ENCODE measurements at regions not wholly inside any gene's neighbourhood (a gene's known extent, or its start where the extent isn't known, plus 50 kb on each side); places are given as distances from the start of the nearest gene placed in this dataset.

DNA sequence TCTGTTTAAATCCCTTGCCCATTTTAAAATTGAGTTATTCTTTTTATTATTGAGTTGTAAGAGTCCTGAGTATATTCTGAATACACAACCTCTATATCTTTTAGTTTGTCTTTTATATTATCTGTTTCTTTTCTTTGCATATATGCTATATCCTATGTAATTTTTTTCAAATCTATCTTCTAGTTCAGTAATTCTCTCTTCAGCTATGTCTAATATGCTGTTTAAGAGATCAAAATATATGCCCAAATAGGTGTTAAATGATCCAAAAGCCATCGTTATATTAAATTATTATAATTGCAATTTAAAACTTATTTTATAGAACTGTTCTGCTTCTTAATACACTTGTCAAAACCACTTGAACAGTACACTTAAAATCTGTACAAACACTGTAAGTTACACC lies 107.4 kb upstream of the TSPAN5 start:
- no peak for DNase-seq (ENCODE audit: low spot score)

- no peak for DNase-seq (ENCODE audit: low spot score)
These were observed 99.8 kb upstream of the TSPAN5 start for GRCh38 chr4:98758182-98758581.

DNA sequence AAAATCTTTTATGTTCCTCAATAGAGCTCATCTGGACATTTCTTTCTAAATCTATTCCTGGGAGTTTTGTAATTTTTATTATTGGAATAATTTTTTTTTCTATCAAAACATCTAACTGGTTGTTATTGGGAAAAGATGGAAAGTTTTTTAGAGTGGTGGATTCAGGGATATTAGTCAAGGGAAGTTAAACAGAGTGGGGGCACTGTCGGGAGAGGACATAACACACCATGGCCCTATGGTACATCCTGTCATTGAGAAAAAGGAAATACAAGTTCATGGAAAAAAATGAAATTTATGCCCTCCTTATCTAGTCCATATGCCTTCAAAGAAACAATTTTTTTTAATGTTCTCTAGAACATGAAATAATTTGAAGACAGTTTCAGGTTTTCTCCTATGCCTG lies 96.3 kb upstream of the TSPAN5 start:
- no peak for DNase-seq (ENCODE audit: low spot score)

DNA sequence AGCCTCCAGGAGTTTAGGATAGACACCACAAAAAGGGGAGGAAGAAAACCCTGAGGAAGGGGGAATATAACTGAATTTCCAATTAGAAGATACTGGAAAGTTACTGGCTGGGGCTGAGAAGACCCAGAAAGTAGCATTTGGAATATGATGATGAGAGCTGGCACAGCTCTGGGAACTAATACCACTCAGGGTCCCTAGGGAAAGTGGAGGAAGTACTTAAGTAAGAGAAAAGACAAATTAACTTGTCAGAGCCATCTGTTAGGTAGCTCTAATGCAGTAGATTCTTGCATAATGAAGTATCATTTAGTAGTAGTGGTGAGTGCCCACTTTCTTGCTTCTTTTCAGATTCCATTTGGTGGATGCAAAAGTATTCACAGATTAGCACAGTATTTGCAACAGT lies 90.8 kb upstream of the TSPAN5 start:
- DNase-seq (ENCODE audit: low spot score): no peak

GRCh38 chr4:98748609-98749008 lies 90.2 kb upstream of the TSPAN5 start:
- no peak for DNase-seq (ENCODE audit: low spot score)

DNA sequence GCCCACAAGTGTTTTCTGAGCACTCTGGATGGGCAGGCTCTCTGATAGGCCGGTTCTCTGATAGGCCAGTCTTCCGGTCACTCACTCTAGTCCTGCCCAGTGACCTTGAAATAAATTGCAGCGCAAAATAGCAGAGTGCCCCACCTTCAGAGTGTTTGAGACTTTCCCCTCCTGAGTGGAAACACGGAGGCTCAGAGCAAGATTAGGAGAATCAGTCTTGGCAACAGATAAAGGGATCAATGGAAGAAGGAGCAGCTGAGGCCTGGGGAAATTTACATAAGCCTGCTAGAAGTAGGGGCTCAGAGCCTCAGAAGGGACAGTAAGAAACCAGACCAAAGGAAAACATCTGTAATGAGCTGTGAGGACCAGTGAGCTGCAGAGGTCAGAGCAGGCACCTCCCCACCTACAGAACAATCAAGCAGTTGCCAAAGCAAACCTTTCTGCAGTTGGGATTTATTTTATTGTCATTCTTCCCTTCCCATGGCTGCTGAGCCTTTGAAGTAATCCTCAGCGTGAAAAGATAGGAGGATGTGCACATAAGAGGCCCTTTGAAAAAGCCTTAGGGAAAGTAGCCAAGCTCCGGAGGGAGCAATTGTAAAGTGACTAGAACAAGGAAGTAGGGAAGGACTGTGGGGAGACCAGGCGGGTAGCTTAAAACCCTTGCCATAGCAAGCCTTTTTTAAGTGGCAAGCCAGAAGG lies 89.1 kb upstream of the TSPAN5 start:
- DNase-seq (ENCODE audit: low spot score): no peak

DNA sequence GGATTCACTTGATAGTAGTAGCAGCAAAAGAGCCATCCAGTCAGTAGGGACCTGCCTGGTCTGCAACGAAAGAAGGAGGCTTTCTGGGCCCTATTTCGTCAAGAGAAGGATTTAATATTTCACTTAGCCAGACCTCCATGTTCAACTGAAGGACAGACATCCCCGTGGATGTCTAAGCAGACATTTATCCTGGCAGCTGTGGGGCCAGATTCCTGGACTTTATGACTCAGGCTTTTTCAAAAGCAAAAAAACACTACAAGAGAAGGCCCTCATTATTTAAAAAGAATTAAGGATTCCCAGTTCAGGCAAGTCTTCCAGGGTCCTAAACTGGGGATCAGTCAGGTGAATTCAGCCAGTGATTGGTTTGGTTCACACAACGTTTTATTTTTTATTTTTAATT lies 88.5 kb upstream of the TSPAN5 start:
- DNase-seq (ENCODE audit: low spot score): no peak

GRCh38 chr4:98746530-98746929 lies 88.1 kb upstream of the TSPAN5 start:
- DNase-seq (ENCODE audit: low spot score): no peak

GRCh38 chr4:98745366-98745765 lies 87.0 kb upstream of the TSPAN5 start:
- DNase-seq (ENCODE audit: low spot score): no peak

DNA sequence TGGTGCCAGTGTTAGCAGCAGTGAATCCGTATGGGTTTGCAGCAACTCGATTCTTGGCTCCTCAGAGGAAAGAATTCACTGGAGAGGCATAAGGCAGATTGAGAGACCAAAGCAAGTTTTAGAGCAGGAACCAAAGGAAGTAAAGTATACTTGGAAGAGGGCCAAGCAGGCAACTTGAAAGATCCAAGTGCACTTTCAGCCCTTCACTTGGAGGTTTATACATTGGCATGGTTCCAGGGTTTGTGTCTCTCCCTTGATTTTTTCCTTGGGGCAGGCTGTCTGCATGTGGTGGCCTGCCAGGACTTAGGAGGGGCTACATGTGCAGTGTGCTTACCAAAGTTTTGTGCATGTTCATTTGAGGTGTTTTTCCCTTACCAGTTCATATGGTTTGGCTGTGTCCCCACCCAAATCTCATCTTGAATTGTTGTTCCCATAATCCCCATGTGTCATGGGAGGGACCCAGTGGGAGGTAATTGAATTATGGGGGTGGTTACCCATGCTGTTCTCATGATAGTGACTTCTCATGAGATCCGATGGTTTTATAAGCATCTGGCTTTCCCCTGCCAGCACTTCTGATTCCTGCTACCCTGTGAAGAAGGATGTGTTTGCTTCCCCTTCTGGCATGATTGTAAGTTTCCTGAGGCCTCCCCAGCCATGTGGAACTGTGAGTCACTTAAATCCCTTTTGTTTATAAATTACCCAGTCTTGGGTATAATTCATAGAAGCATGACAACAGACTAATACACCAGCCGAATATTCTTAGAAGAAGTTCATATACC lies 86.2 kb upstream of the TSPAN5 start:
- DNase-seq (ENCODE audit: low spot score): no peak

DNA sequence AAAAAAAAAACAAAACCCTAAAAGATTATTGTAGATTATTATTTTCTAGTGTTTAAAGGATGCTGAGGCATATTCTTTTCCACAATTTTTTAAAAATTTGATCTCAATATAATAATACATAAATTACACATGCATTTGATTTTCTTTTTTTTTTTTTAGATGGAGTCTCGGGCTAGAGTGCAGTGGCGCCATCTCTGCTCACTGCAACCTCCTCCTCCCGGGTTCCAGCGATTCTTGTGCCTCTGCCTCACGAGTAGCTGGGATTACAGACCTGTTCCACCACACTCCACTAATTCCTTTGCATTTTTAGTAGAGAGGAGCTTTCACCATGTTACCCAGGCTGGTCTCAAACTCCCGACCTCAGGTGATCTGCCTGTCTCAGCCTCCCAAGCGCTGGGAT lies 83.5 kb upstream of the TSPAN5 start:
- DNase-seq (ENCODE audit: low spot score): no peak

- no peak for DNase-seq (ENCODE audit: low spot score)
These were observed 81.3 kb upstream of the TSPAN5 start for GRCh38 chr4:98739751-98740150.

DNA sequence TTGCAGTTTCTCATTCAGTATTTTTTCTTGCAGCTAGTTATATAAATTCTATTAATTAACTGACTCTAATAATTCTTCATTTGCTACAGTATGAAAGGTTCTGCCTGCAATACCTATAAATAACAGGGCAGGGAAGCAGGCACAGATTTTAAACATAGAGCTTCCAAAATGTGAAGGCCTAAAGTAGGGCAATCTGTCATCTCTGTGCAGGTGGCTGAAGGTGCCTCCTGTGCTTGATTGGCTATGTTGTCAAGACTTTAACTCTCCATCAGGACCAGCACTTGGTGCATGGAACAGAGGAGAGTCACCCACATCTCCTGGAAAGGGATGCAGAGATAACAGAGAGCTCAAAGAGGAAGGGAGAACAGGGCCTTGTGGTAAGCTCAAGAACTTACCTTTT lies 75.2 kb upstream of the TSPAN5 start:
- no peak for DNase-seq (ENCODE audit: low spot score)

DNA sequence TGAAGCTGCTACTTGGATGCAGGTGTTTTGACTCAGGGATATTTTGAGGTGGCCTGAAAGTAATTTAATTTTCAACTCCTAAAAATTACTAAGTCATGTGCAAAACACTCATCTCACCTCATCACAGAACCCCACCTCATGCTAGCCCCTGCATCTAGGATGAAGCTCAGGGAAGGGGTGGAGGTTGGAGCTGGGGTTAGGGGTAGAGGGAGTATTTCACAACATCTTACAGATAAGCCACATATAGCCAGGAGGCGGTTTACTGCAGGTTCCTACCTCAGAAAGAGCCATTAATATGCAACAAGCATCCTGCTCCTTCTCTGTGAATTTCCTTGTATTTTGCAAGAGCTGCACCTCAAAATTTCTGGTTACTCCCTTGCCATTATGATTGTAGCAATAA lies 70.5 kb upstream of the TSPAN5 start:
- no peak for DNase-seq (ENCODE audit: low spot score)

- peak; percentile 53 for DNase-seq (ENCODE audit: low spot score)
These were observed 70.0 kb upstream of the TSPAN5 start for GRCh38 chr4:98728433-98728832.

GRCh38 chr4:98722000-98722399 lies 63.6 kb upstream of the TSPAN5 start:
- DNase-seq (ENCODE audit: low spot score): no peak

DNA sequence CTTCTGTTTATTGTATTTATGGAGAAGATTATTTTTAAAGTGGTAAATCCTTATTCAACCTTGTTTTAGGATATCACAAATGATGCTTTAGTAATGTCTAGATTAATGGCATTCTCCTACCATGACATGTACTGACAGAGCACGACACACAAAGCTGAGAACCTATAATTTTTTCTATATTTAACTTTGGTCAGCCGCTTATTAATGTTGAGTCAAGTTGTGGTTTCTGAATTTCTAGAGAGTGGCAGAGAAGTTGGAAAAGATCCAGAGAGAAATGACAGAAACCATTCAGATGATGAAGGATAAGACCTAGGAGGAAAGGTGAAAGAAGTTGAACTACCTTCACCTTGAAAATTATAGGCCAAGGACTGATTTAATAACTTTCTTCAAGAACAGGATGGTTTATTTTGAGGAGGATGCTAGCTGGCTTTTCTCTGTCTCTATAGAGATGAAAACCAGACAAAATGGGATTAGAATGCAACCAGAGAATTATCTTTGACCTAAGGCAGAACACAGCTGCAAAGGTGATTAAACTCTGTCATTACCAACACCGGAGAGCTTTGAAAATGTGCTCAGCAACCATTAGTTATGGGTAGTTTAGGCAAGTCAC lies 62.6 kb upstream of the TSPAN5 start:
- DNase-seq (ENCODE audit: low spot score): no peak

DNA sequence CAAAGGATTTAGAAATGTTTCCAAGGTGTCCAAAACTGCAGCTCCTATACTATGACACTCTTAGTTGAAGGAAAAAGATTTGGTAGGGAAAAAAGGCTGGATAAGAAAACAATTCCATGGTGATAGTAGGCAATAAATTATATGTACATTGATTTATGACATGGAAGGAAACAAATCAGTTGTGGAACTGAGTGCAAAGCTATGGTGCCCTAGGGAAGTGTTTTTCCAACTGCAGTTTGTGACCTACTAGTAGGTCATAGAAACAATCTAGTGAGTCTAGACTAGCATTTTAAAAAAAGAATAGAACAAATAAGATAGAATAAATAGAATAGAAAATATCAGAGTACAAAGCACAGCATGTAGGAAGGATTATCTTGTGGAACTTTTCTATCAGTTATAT lies 58.4 kb upstream of the TSPAN5 start:
- no peak for DNase-seq (ENCODE audit: low spot score)

- no peak for DNase-seq (ENCODE audit: low spot score)
These were observed 54.2 kb upstream of the TSPAN5 start for GRCh38 chr4:98712607-98713006.

- DNase-seq (ENCODE audit: low spot score): no peak
These were observed 53.1 kb upstream of the TSPAN5 start for GRCh38 chr4:98711526-98711925.

GRCh38 chr4:98710831-98711230 lies 52.4 kb upstream of the TSPAN5 start:
- no peak for DNase-seq (ENCODE audit: low spot score)

Data from H4 (cell line).